BLaER1 treated with 17β-estradiol and CSF1 and Interleukin-3, amounts not matched to agents 10 nM and 100 nM (cell line): ENCODE measurements at regions not wholly inside any gene's neighbourhood (a gene's known extent, or its start where the extent isn't known, plus 50 kb on each side); places are given as distances from the start of the nearest gene placed in this dataset.

ENCODE experiments used
- H3K27ac ChIP-seq, 11 experiments: shearing (Covaris generic); formaldehyde crosslinking; 2 replicates each; pipeline ENCODE4 v1.8.1; 2022
- H3K27me3 ChIP-seq, 11 experiments: shearing (Covaris generic); formaldehyde crosslinking; 2 replicates each; pipeline ENCODE4 v1.8.1; 2022
- H3K36me3 ChIP-seq, 11 experiments: shearing (Covaris generic); formaldehyde crosslinking; 2 replicates each; pipeline ENCODE4 v1.8.1; 2022
- H3K4me1 ChIP-seq, 10 experiments: shearing (Covaris generic); formaldehyde crosslinking; 2 replicates each; pipeline ENCODE4 v1.8.1; 2022
- H3K4me2 ChIP-seq, 11 experiments: shearing (Covaris generic); formaldehyde crosslinking; 2 replicates each; pipeline ENCODE4 v1.8.1; 2022
- H3K4me3 ChIP-seq, 10 experiments: shearing (Covaris generic); formaldehyde crosslinking; 2 replicates each; pipeline ENCODE4 v1.8.1; 2022
- H3K9ac ChIP-seq, 11 experiments: shearing (Covaris generic); formaldehyde crosslinking; 2 replicates each; pipeline ENCODE4 v1.8.1; 2022
- H3K9me3 ChIP-seq, 11 experiments: shearing (Covaris generic); formaldehyde crosslinking; replicated peaks in 1 of 11; 2 replicates each; pipeline ENCODE4 v1.8.1; 2022
- H4K20me1 ChIP-seq, 11 experiments: shearing (Covaris generic); formaldehyde crosslinking; 2 replicates each; pipeline ENCODE4 v1.8.1; 2022
- Cebpa-rat ChIP-seq, 11 experiments: shearing (Covaris generic); IDR thresholded peaks; 2 replicates each; pipeline ENCODE4 v1.8.1; 2022

DNA sequence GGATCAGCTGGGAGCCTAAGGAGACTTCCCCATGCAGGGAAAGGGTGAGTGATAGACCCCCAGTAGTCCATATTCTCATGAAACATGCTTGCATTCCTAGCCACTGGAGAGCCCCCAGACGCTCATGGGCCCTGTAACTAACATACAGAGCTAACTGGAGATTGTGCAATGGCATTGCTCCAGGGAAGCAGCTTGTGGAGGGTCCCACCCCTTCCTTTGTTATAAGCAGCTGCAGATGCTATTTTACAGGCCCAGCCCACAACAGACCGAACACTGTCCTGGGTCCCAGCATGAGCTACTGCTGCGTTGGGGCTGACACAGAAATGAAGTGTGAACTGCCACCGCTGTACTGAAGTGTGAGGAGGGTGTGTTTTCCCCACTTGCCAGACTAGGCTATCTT is 1465.7 kb upstream of the DIAPH2 start:
- Histone ChIP-seq H3K4me3 (no peak overlapping the region), H3K27me3 (peaks cover 0 to 76% (median 45%) of the 10 kb centered on the region in 11 experiments; a peak in 18 of 22 replicates), H3K4me1 (no peaks in the 10 kb centered on the region), H3K36me3 (no peaks in the 10 kb centered on the region), H3K9me3 (no peaks in the 10 kb centered on the region), H3K9ac (no peak overlapping the region), H3K27ac (no peak overlapping the region), H3K4me2 (no peak overlapping the region), H4K20me1 (no peaks in the 10 kb centered on the region)
- TF ChIP-seq Cebpa-rat (IDR thresholded peaks at IDR 0.05) = 0 out of 22 replicates have a peak, but pooled peaks of 2 of the 11 experiments have one; percentile 17 to 22

DNA sequence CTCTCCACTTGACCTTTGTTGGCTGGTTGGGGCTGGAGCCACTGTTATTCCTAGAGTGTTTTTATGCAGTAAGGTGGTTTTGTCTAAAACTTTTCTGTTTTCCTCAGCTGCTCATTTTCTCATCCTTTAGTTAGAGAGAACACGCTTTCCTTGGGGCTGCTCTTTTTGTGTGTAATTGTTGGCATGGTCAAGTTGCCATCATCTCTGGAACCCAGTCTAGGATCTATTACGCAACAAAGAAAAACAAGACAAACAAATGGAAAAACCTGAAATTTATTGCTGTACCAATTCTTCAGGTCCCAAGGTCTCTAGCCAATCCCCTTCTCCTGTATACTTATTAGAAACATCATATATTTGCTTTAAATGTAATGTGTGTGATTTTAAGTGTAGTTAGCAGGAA is 1436.3 kb upstream of the DIAPH2 start:
- Histone ChIP-seq H3K36me3 (no peaks in the 10 kb centered on the region), H4K20me1 (no peaks in the 10 kb centered on the region), H3K4me1 (no peaks in the 10 kb centered on the region), H3K9me3 (peaks cover 0 to 11% (median 0%) of the 10 kb centered on the region in 11 experiments; a peak in 4 of 22 replicates), H3K27ac (no peak overlapping the region), H3K4me3 (no peak overlapping the region), H3K27me3 (peaks cover 5 to 82% (median 45%) of the 10 kb centered on the region in 11 experiments; a peak in 19 of 22 replicates), H3K9ac (no peak overlapping the region), H3K4me2 (no peak overlapping the region)
- TF ChIP-seq Cebpa-rat (IDR thresholded peaks at IDR 0.05) = peak in 6 of 11 experiments; percentile 31 to 80 (median 67); a peak in 8 of 22 replicates

- Histone ChIP-seq H3K27me3 (peaks cover 14 to 82% (median 61%) of the 10 kb centered on the region in 11 experiments; a peak in 21 of 22 replicates), H3K4me1 (no peaks in the 10 kb centered on the region), H3K4me2 (no peak overlapping the region), H4K20me1 (no peaks in the 10 kb centered on the region), H3K4me3 (no peak overlapping the region), H3K9me3 (peaks cover 0 to 4% (median 0%) of the 10 kb centered on the region in 11 experiments; a peak in 1 of 22 replicates), H3K9ac (no peak overlapping the region), H3K36me3 (no peaks in the 10 kb centered on the region), H3K27ac (no peak overlapping the region)
- TF ChIP-seq Cebpa-rat (IDR thresholded peaks at IDR 0.05) = no peak
These were observed 1394.2 kb upstream of the DIAPH2 start for GRCh38 chrX:95290455-95290854.

- peaks cover 18 to 85% (median 70%) of the 10 kb centered on the region in 11 experiments; a peak in 21 of 22 replicates for H3K27me3 ChIP-seq
- no peaks in the 10 kb centered on the region for H3K36me3 ChIP-seq
- H3K9ac ChIP-seq = no peak overlapping the region
- no peak overlapping the region for H3K4me2 ChIP-seq
- H4K20me1 ChIP-seq = no peaks in the 10 kb centered on the region
- H3K27ac ChIP-seq = no peak overlapping the region
- no peak for TF ChIP-seq Cebpa-rat (IDR thresholded peaks at IDR 0.05)
- no peaks in the 10 kb centered on the region for H3K4me1 ChIP-seq
- no peak overlapping the region for H3K4me3 ChIP-seq
- H3K9me3 ChIP-seq = peaks cover 0 to 9% (median 0%) of the 10 kb centered on the region in 11 experiments; a peak in 5 of 22 replicates
These were observed 1393.1 kb upstream of the DIAPH2 start for GRCh38 chrX:95291561-95291960.

DNA sequence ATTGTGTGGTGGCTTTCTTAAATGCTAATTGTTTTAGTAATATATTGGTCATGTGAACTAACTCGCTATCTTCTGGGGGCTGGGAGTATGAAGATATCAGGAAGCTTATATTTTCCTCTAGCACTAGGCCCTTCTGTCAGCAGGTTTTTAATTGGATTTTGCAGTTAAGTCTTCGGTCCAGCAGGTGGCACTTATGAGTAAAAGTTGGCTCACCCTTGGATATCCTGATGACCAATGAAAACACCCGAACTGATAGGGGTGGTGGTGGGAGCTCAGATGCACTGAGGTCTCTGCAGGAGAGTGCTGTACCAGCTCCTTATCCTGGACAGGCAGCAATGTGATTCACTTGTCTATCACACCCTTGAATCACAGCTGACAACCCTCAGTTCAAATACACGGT is 1365.8 kb upstream of the DIAPH2 start:
- no peak overlapping the region for H3K4me2 ChIP-seq
- H3K4me1 ChIP-seq = no peaks in the 10 kb centered on the region
- no peak overlapping the region for H3K9ac ChIP-seq
- no peak overlapping the region for H3K4me3 ChIP-seq
- no peaks in the 10 kb centered on the region for H3K36me3 ChIP-seq
- TF ChIP-seq Cebpa-rat (IDR thresholded peaks at IDR 0.05) = no peak
- H3K27me3 ChIP-seq = peaks cover 35 to 96% (median 84%) of the 10 kb centered on the region in 11 experiments
- H4K20me1 ChIP-seq = peaks cover 0 to 4% (median 0%) of the 10 kb centered on the region in 11 experiments; a peak in 2 of 22 replicates
- no peaks in the 10 kb centered on the region for H3K9me3 ChIP-seq
- H3K27ac ChIP-seq = no peak overlapping the region

DNA sequence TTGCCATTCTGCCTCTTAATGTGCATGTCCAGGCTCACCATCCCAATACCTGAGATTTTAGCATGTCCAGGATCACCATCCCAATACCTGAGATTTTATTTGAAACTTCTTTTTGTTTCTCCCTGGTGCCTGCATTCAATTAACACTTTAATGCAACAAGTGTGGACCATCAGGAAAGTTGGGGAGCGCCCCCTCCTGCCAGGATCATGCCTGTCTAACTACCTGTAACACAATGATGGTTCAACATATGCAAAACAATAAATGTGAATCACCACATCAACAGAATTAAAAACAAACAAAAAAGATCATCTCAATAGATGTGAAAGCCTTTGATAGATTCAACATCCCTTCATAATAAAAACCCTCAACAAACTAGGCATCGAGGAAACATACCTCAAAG is 1359.5 kb upstream of the DIAPH2 start:
- H3K27me3 ChIP-seq = peaks cover 33 to 100% (median 88%) of the 10 kb centered on the region in 11 experiments; a peak in 21 of 22 replicates
- H3K9me3 ChIP-seq = peaks cover 0 to 6% (median 0%) of the 10 kb centered on the region in 11 experiments; a peak in 3 of 22 replicates
- no peaks in the 10 kb centered on the region for H3K4me1 ChIP-seq
- no peak overlapping the region for H3K9ac ChIP-seq
- no peaks in the 10 kb centered on the region; a peak in 2 of 22 replicates for H4K20me1 ChIP-seq
- no peak overlapping the region for H3K4me3 ChIP-seq
- no peak overlapping the region for H3K27ac ChIP-seq
- H3K36me3 ChIP-seq = no peaks in the 10 kb centered on the region
- TF ChIP-seq Cebpa-rat (IDR thresholded peaks at IDR 0.05) = no peak
- no peak overlapping the region for H3K4me2 ChIP-seq

DNA sequence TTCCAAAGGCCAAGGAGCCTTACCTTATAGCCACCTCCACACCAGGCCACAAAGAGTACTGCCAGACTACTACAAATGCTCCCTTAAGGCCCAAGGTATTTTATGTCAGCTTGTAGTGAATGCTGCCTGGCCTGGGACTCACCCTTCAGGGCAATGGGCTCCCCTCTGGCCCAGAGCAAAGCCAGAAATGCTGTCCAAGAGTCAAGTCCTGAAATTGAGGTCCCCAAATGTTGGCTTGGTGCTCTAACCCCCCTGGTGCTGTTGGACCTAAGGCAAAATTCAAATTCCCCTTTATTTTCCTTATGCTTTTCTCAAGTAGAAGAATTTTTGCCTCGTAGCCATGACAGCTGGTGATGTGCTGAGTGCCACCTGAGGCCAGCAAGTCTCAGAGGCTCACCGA is 1354.3 kb upstream of the DIAPH2 start:
- H3K4me1 ChIP-seq = no peaks in the 10 kb centered on the region
- H3K9me3 ChIP-seq = peaks cover 0 to 6% (median 0%) of the 10 kb centered on the region in 11 experiments; a peak in 3 of 22 replicates
- H3K27ac ChIP-seq = no peak overlapping the region
- no peaks in the 10 kb centered on the region; a peak in 2 of 22 replicates for H4K20me1 ChIP-seq
- no peak overlapping the region for H3K9ac ChIP-seq
- peaks cover 57 to 100% (median 90%) of the 10 kb centered on the region in 11 experiments for H3K27me3 ChIP-seq
- TF ChIP-seq Cebpa-rat (IDR thresholded peaks at IDR 0.05) = no peak
- H3K36me3 ChIP-seq = no peaks in the 10 kb centered on the region
- no peak overlapping the region for H3K4me3 ChIP-seq
- no peak overlapping the region for H3K4me2 ChIP-seq

DNA sequence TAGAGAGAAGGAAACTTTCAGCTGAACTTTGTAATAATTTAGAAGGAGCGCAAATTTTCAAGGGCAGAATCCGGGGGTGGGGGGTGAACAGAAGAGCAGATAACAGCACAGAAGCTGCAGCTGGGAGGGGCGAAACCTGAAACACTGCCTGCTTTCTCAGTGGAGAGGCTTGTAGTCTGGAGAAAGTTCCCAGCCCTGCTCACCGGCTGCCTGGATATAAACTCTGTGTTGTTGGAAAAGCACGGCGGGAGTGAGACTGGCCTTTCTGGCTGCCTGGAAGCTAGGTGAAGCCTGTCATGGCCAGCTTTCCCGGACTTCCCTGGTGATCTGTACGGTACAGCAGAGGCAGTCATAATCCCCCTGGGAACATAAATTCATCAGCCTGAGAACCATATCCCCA is 1352.1 kb upstream of the DIAPH2 start:
- no peaks in the 10 kb centered on the region for H3K36me3 ChIP-seq
- no peak overlapping the region for H3K4me3 ChIP-seq
- no peaks in the 10 kb centered on the region; a peak in 2 of 22 replicates for H4K20me1 ChIP-seq
- H3K4me1 ChIP-seq = no peaks in the 10 kb centered on the region
- no peak overlapping the region for H3K4me2 ChIP-seq
- H3K9ac ChIP-seq = no peak overlapping the region
- no peak for TF ChIP-seq Cebpa-rat (IDR thresholded peaks at IDR 0.05)
- peaks cover 57 to 100% (median 93%) of the 10 kb centered on the region in 11 experiments for H3K27me3 ChIP-seq
- H3K27ac ChIP-seq = no peak overlapping the region
- peaks cover 0 to 6% (median 0%) of the 10 kb centered on the region in 11 experiments; a peak in 2 of 22 replicates for H3K9me3 ChIP-seq

GRCh38 chrX:95346856-95347255 is 1337.8 kb upstream of the DIAPH2 start:
- Histone ChIP-seq H3K4me1 (no peaks in the 10 kb centered on the region), H3K27me3 (peaks cover 42 to 98% (median 83%) of the 10 kb centered on the region in 11 experiments), H3K27ac (no peak overlapping the region), H3K9ac (no peak overlapping the region), H4K20me1 (no peaks in the 10 kb centered on the region; a peak in 2 of 22 replicates), H3K36me3 (no peaks in the 10 kb centered on the region), H3K4me3 (no peak overlapping the region), H3K4me2 (no peak overlapping the region), H3K9me3 (no peaks in the 10 kb centered on the region)
- no peak for TF ChIP-seq Cebpa-rat (IDR thresholded peaks at IDR 0.05)
